ENCODE measurements at regions not wholly inside any gene's neighbourhood (a gene's known extent, or its start where the extent isn't known, plus 50 kb on each side); places are given as distances from the start of the nearest gene placed in this dataset.

- no peak overlapping the region for H2AK5ac ChIP-seq (ENCODE audit: insufficient read length, low read length)
- H4K5ac ChIP-seq (ENCODE audit: insufficient read length, low read depth, low read length), result no peak overlapping the region
- H3K56ac ChIP-seq (ENCODE audit: insufficient read length, low read depth, low read length), result no peak overlapping the region
- no peak overlapping the region for H4K91ac ChIP-seq (ENCODE audit: insufficient read length, low read depth, low read length)
- H3K9me3 Mint-ChIP-seq, result peaks cover 4 to 5% of the 10 kb centered on the region in 2 experiments; a peak in 3 of 5 replicates
- no peaks in the 10 kb centered on the region for H3K9me3 ChIP-seq (ENCODE audit: control insufficient read depth, low read depth, low read length)
- H3K27ac ChIP-seq (ENCODE audit: insufficient read length, low read depth, low read length), result no peak overlapping the region
- no peak overlapping the region for H3K23ac ChIP-seq (ENCODE audit: insufficient read length, low read depth, low read length)
- no peak overlapping the region for H3K4me2 ChIP-seq (ENCODE audit: insufficient read depth, insufficient read length, low read length)
- no peak overlapping the region for H3K18ac ChIP-seq (ENCODE audit: insufficient read length, low read depth, low read length)
- H3T11ph ChIP-seq (ENCODE audit: low read length), result no peak overlapping the region
- H3K23me2 ChIP-seq (ENCODE audit: insufficient read length, low read depth, low read length, poor library complexity, severe bottlenecking), result no peaks in the 10 kb centered on the region
- H3K27me3 ChIP-seq (ENCODE audit: insufficient read depth, low read length), result no peaks in the 10 kb centered on the region
- H2BK120ac ChIP-seq (ENCODE audit: low read depth, low read length, poor library complexity, severe bottlenecking), result no peak overlapping the region
- no peak overlapping the region for H2AFZ ChIP-seq (ENCODE audit: low read length)
- H4K20me1 ChIP-seq (ENCODE audit: control insufficient read depth, insufficient read depth, insufficient read length), result no peaks in the 10 kb centered on the region
- H3K79me1 ChIP-seq (ENCODE audit: insufficient read depth, low read depth, low read length, poor library complexity, severe bottlenecking), result no peaks in the 10 kb centered on the region
- H3K27me3 Mint-ChIP-seq (ENCODE audit: low read depth), result no peaks in the 10 kb centered on the region
- H3K79me2 ChIP-seq (ENCODE audit: insufficient read depth, low read length), result no peaks in the 10 kb centered on the region
- WGBS (ENCODE audit: extremely low coverage, insufficient read length, low lambda C conversion rate), result no CpG with 5 or more reads among the region's 3 CpGs
- H3K27ac Mint-ChIP-seq, result no peak overlapping the region
- no peak for DNase-seq
- H3K36me3 Mint-ChIP-seq (ENCODE audit: insufficient read depth in 1 of 3, low read depth in 3 of 3), result no peaks in the 10 kb centered on the region
- no peak for TF ChIP-seq CTCF (conservative IDR thresholded peaks at IDR 0.05)
- H2BK5ac ChIP-seq (ENCODE audit: insufficient read length, low read length), result no peak overlapping the region
- no peak overlapping the region for H2BK15ac ChIP-seq (ENCODE audit: low read depth, low read length)
- no peaks in the 10 kb centered on the region for H3K4me1 ChIP-seq (ENCODE audit: insufficient read depth, low read length)
- no peak overlapping the region for H2BK20ac ChIP-seq (ENCODE audit: low read depth, low read length, poor library complexity, severe bottlenecking)
- H2BK12ac ChIP-seq (ENCODE audit: insufficient read length, low read depth, low read length), result no peak overlapping the region
- no peak overlapping the region for H3K4me3 Mint-ChIP-seq
- H3K4me1 Mint-ChIP-seq, result no peaks in the 10 kb centered on the region
- no peak overlapping the region for H3K4ac ChIP-seq (ENCODE audit: low read depth, low read length)
- H3K9ac ChIP-seq (ENCODE audit: extremely low read depth, insufficient read length, low read length), result no peak overlapping the region
- no peak overlapping the region for H4K8ac ChIP-seq (replicated peaks; ENCODE audit: insufficient read length, low read depth, low read length)
- no peak overlapping the region for H3K14ac ChIP-seq (ENCODE audit: insufficient read depth, low read length)
Observed at GRCh38 chr5:39648085-39648847, 223.5 kb upstream of the DAB2 start.

Data from H9 (cell line).